GM12873 (cell line): ENCODE measurements at regions not wholly inside any gene's neighbourhood (a gene's known extent, or its start where the extent isn't known, plus 50 kb on each side); places are given as distances from the start of the nearest gene placed in this dataset.
A peak's percentile ranks its signal among the peaks of the same experiment; 100 is the strongest.

ENCODE experiments used
- CTCF ChIP-seq: IDR thresholded peaks from 2 replicates; pipeline ENCODE4 v1.5.1; 2012; ENCODE audit warnings: low read depth, mild to moderate bottlenecking, moderate library complexity, low read length, control low read depth; ENCODE audit not compliant: insufficient read depth; ENCODE audit errors: missing control alignments

- TF ChIP-seq CTCF, result no peak
Measured at GRCh38 chr7:85914437-85914836, 727.6 kb upstream of the SEMA3D start.

- no peak for TF ChIP-seq CTCF
Measured at GRCh38 chr7:85908051-85908450, 721.2 kb upstream of the SEMA3D start.

DNA sequence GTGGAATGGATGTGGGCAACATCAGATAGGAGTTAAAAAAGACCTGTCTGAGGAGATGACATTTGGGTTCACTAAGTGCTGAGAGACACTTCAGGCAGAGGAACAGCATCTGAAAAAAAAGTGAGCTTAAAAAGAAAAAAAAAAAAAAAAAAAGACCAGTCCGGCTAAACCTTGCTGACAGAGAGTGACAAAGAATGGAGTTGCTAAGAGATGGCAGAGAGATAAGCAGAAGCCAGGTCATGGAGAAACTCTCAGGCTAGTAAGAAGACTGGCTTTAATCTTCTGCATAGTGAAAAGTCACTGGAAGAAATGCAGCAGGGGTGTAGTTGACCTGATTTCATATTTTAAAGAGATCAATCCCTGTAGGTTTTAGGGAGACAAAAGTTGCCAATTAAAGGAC is 711.1 kb upstream of the SEMA3D start:
- TF ChIP-seq CTCF, result no peak

GRCh38 chr7:85896531-85896930 is 709.7 kb upstream of the SEMA3D start:
- no peak for TF ChIP-seq CTCF

DNA sequence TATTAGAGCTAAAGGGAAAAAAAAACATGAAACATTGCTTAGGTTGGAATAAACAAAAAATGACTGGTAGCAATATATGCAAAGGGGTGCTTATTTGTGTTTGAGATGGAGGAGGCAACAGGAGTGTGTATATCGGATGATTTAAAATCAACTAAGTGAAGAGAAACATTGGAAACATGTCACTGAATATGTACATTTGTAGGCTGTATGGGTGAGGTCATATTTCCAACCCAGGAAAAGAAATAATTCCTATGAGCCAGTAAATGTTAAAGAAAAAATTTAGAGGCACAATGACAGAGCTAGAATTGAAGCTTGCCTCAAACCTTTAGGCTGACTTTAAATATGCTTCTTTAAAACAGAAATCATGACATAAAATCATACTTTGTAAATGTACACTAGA is 709.0 kb upstream of the SEMA3D start:
- TF ChIP-seq CTCF, result no peak

GRCh38 chr7:85890244-85890811 is 703.5 kb upstream of the SEMA3D start:
- TF ChIP-seq CTCF, result peak; percentile 49

DNA sequence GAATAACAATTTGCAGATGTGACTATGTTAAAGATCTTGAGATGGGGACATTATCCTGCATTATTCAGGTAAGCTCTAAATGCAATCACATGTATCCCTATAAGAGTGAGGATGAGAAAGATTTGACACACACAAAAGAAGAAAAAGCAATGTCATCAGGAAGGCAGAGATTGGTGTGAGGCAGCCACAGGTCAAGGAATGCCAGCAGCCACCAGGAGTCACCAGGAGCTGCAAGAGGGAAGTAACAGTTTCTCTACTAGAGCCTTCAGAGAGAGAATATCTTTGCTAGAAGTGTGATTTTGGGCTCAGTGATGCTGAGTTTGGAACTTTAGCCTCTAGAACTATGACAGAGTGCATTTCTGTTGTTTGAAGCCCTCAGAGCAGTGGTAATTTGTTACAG is 700.3 kb upstream of the SEMA3D start:
- no peak for TF ChIP-seq CTCF

GRCh38 chr7:85882335-85882734 is 695.5 kb upstream of the SEMA3D start:
- TF ChIP-seq CTCF, result no peak
